ENCODE measurements at regions not wholly inside any gene's neighbourhood (a gene's known extent, or its start where the extent isn't known, plus 50 kb on each side); places are given as distances from the start of the nearest gene placed in this dataset.

GRCh38 chr4:82044141-82044993 lies 329.4 kb downstream of the HNRNPD start:
- ChIA-PET CTCF (interaction anchor here (0.6 to 1.3 kb wide), 6 partner anchors 9 to 1209 kb away, joined by 3 to 4 read pairs (median 3); no protein-coding TSS in a partner anchor), POLR2A (interaction anchor here (0.7 to 1.2 kb wide), 4 partner anchors 9 to 98 kb away, joined by 3 to 4 read pairs (median 3); no protein-coding TSS in a partner anchor)
- peaks cover 17% of the 10 kb centered on the region for H3K4me1 Mint-ChIP-seq (ENCODE audit: insufficient read depth, unreplicated experiment)
- intact Hi-C loops (cut with micrococcal nuclease), result no loop called here
- no peaks in the 10 kb centered on the region for H3K9me3 Mint-ChIP-seq (ENCODE audit: unreplicated experiment)
- H3K27ac Mint-ChIP-seq (ENCODE audit: low read depth, unreplicated experiment), result no peak overlapping the region
- H3K27me3 Mint-ChIP-seq (ENCODE audit: insufficient read depth, unreplicated experiment), result no peaks in the 10 kb centered on the region
- no peak for TF ChIP-seq CTCF (IDR thresholded peaks at IDR 0.05; ENCODE audit: unreplicated experiment)
- H3K36me3 Mint-ChIP-seq (ENCODE audit: insufficient read depth, unreplicated experiment), result no peaks in the 10 kb centered on the region
- peak overlapping the region; percentile 68 for H3K4me3 Mint-ChIP-seq (ENCODE audit: unreplicated experiment)
- DNase-seq (ENCODE audit: unreplicated experiment), result peak; percentile 84
- no TSS peak for BruUV-seq (replicated peaks)

GRCh38 chr4:82043809-82044137 lies 330.0 kb downstream of the HNRNPD start:
- peak; percentile 13 for DNase-seq (ENCODE audit: unreplicated experiment)
- no peaks in the 10 kb centered on the region for H3K36me3 Mint-ChIP-seq (ENCODE audit: insufficient read depth, unreplicated experiment)
- CTCF ChIA-PET, result interaction anchor here (0.7 kb wide), 1 partner anchor 333 kb away, joined by 3 read pairs; no protein-coding TSS in a partner anchor
- intact Hi-C loops (cut with micrococcal nuclease), result no loop called here
- H3K4me3 Mint-ChIP-seq (ENCODE audit: unreplicated experiment), result peak overlapping the region; percentile 68
- no peaks in the 10 kb centered on the region for H3K27me3 Mint-ChIP-seq (ENCODE audit: insufficient read depth, unreplicated experiment)
- no TSS peak for BruUV-seq (replicated peaks)
- peaks cover 17% of the 10 kb centered on the region for H3K4me1 Mint-ChIP-seq (ENCODE audit: insufficient read depth, unreplicated experiment)
- no peaks in the 10 kb centered on the region for H3K9me3 Mint-ChIP-seq (ENCODE audit: unreplicated experiment)
- H3K27ac Mint-ChIP-seq (ENCODE audit: low read depth, unreplicated experiment), result no peak overlapping the region
- no peak for TF ChIP-seq CTCF (IDR thresholded peaks at IDR 0.05; ENCODE audit: unreplicated experiment)
- POLR2A ChIA-PET, result interaction anchor here (0.7 kb wide), 1 partner anchor 98 kb away, joined by 3 read pairs; no protein-coding TSS in a partner anchor

- H3K4me3 Mint-ChIP-seq (ENCODE audit: unreplicated experiment), result peak overlapping the region; percentile 68
- intact Hi-C loops (cut with micrococcal nuclease), result no loop called here
- no TSS peak for BruUV-seq (replicated peaks)
- H3K27me3 Mint-ChIP-seq (ENCODE audit: insufficient read depth, unreplicated experiment), result no peaks in the 10 kb centered on the region
- H3K4me1 Mint-ChIP-seq (ENCODE audit: insufficient read depth, unreplicated experiment), result peaks cover 17% of the 10 kb centered on the region
- POLR2A ChIA-PET, result interaction anchor here (0.6 to 0.8 kb wide), 2 partner anchors 10 to 412 kb away, joined by 3 read pairs; no protein-coding TSS in a partner anchor
- H3K9me3 Mint-ChIP-seq (ENCODE audit: unreplicated experiment), result no peaks in the 10 kb centered on the region
- TF ChIP-seq CTCF (IDR thresholded peaks at IDR 0.05; ENCODE audit: unreplicated experiment), result no peak
- DNase-seq (ENCODE audit: unreplicated experiment), result peak; percentile 58
- H3K36me3 Mint-ChIP-seq (ENCODE audit: insufficient read depth, unreplicated experiment), result no peaks in the 10 kb centered on the region
- CTCF ChIA-PET, result interaction anchor here (0.8 kb wide), 1 partner anchor 82 kb away, joined by 3 read pairs; no protein-coding TSS in a partner anchor
- H3K27ac Mint-ChIP-seq (ENCODE audit: low read depth, unreplicated experiment), result no peak overlapping the region
Observed at GRCh38 chr4:82043081-82043808, 330.5 kb downstream of the HNRNPD start.

- H3K27ac Mint-ChIP-seq (ENCODE audit: low read depth, unreplicated experiment), result no peak overlapping the region
- BruUV-seq (replicated peaks), result no TSS peak
- intact Hi-C loops (cut with micrococcal nuclease), result no loop called here
- no peaks in the 10 kb centered on the region for H3K27me3 Mint-ChIP-seq (ENCODE audit: insufficient read depth, unreplicated experiment)
- CTCF ChIA-PET, result interaction anchor here (0.6 to 0.7 kb wide), 2 partner anchors 162 to 775 kb away, joined by 3 to 4 read pairs; no protein-coding TSS in a partner anchor
- H3K9me3 Mint-ChIP-seq (ENCODE audit: unreplicated experiment), result no peaks in the 10 kb centered on the region
- H3K4me3 Mint-ChIP-seq (ENCODE audit: unreplicated experiment), result no peak overlapping the region
- no peak for TF ChIP-seq CTCF (IDR thresholded peaks at IDR 0.05; ENCODE audit: unreplicated experiment)
- POLR2A ChIA-PET, result interaction anchor here (0.9 kb wide), 1 partner anchor 267 kb away, joined by 3 read pairs; no protein-coding TSS in a partner anchor
- H3K4me1 Mint-ChIP-seq (ENCODE audit: insufficient read depth, unreplicated experiment), result peaks cover 12% of the 10 kb centered on the region
- H3K36me3 Mint-ChIP-seq (ENCODE audit: insufficient read depth, unreplicated experiment), result no peaks in the 10 kb centered on the region
- no peak for DNase-seq (ENCODE audit: unreplicated experiment)
Observed at GRCh38 chr4:82042042-82042441, 331.7 kb downstream of the HNRNPD start.
